ENCODE measurements at regions not wholly inside any gene's neighbourhood (a gene's known extent, or its start where the extent isn't known, plus 50 kb on each side); places are given as distances from the start of the nearest gene placed in this dataset.

DNA sequence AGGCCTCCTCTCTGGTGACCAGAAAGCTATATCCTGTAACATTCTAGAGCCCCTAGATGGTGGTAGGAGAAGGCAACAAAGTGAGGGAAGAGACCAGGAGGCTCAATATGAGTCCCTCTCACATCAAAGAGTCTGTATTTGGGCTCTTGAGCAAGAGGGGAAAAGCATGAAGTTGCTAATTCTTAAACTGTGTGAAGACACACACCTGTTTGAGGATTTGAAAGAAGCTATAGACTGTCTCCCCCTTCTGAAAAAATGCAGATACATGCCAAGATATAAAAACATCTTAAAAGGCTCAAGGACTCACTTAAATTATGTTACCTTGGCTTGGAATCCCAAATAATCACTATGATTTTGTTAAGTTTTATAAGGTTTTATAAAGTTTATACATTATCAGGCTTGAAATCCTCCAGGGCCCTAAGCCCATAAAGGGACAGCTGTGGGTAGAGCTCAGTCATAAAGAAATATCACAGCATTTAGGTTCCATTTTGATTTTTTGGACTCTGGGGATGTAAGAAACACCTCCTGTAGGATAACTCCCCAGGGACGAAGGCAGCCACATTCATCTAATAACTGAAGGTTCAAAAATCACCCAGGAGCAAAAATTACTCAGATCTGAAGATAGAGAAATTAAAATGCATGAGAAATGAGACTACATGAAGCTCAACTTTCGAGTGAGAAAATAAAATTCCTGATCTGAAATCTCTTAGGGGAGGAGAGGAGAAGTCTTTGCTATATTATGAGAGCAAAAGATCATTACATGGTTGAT, 136.1 kb upstream of the LGALSL start:
- TF ChIP-seq, protein P1, sequence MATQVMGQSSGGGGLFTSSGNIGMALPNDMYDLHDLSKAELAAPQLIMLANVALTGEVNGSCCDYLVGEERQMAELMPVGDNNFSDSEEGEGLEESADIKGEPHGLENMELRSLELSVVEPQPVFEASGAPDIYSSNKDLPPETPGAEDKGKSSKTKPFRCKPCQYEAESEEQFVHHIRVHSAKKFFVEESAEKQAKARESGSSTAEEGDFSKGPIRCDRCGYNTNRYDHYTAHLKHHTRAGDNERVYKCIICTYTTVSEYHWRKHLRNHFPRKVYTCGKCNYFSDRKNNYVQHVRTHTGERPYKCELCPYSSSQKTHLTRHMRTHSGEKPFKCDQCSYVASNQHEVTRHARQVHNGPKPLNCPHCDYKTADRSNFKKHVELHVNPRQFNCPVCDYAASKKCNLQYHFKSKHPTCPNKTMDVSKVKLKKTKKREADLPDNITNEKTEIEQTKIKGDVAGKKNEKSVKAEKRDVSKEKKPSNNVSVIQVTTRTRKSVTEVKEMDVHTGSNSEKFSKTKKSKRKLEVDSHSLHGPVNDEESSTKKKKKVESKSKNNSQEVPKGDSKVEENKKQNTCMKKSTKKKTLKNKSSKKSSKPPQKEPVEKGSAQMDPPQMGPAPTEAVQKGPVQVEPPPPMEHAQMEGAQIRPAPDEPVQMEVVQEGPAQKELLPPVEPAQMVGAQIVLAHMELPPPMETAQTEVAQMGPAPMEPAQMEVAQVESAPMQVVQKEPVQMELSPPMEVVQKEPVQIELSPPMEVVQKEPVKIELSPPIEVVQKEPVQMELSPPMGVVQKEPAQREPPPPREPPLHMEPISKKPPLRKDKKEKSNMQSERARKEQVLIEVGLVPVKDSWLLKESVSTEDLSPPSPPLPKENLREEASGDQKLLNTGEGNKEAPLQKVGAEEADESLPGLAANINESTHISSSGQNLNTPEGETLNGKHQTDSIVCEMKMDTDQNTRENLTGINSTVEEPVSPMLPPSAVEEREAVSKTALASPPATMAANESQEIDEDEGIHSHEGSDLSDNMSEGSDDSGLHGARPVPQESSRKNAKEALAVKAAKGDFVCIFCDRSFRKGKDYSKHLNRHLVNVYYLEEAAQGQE (IDR thresholded peaks at IDR 0.05; ENCODE audit: unreplicated experiment): no peak
- TF ChIP-seq, protein P2, sequence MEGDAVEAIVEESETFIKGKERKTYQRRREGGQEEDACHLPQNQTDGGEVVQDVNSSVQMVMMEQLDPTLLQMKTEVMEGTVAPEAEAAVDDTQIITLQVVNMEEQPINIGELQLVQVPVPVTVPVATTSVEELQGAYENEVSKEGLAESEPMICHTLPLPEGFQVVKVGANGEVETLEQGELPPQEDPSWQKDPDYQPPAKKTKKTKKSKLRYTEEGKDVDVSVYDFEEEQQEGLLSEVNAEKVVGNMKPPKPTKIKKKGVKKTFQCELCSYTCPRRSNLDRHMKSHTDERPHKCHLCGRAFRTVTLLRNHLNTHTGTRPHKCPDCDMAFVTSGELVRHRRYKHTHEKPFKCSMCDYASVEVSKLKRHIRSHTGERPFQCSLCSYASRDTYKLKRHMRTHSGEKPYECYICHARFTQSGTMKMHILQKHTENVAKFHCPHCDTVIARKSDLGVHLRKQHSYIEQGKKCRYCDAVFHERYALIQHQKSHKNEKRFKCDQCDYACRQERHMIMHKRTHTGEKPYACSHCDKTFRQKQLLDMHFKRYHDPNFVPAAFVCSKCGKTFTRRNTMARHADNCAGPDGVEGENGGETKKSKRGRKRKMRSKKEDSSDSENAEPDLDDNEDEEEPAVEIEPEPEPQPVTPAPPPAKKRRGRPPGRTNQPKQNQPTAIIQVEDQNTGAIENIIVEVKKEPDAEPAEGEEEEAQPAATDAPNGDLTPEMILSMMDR (conservative IDR thresholded peaks at IDR 0.05; ENCODE audit: low read depth in 2 of 2): no peak
- TF ChIP-seq EZH2 (IDR thresholded peaks at IDR 0.05; ENCODE audit: low read depth, unreplicated experiment) (no peak), CREB1 (CRISPR knock-in tag; IDR thresholded peaks at IDR 0.05; ENCODE audit: low read depth) (no peak)

Measured in GM23338 (cell line).